ENCODE measurements at regions not wholly inside any gene's neighbourhood (a gene's known extent, or its start where the extent isn't known, plus 50 kb on each side); places are given as distances from the start of the nearest gene placed in this dataset.
"Not testable (repeated sequence)": the region's sequence is repeated elsewhere in the genome, so short reads cannot be mapped to it uniquely, and the experiment has no call there.

DNA sequence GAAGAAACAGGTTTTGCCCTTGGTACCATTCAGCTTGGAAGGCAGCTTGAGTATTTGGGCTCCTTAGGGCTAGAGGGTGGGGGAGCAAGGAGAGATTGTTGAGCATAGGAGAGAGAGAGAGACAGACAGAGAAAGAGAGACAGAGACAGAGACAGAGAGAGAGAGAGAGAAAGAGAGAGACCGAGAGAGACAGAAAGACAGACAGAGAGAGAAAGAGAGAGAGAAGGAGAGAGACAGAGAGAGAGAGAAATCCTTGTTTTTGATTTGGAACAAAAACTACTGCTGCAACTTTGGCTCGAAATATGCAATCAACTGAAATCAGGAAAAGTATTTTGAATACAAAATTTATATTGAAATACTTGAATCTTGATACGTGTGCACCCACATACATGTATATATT, 85.8 kb upstream of the ZNF536 start:
- DNase-seq (ENCODE audit: extremely low read depth, low read depth), result no peak
- TF ChIP-seq, protein P1, sequence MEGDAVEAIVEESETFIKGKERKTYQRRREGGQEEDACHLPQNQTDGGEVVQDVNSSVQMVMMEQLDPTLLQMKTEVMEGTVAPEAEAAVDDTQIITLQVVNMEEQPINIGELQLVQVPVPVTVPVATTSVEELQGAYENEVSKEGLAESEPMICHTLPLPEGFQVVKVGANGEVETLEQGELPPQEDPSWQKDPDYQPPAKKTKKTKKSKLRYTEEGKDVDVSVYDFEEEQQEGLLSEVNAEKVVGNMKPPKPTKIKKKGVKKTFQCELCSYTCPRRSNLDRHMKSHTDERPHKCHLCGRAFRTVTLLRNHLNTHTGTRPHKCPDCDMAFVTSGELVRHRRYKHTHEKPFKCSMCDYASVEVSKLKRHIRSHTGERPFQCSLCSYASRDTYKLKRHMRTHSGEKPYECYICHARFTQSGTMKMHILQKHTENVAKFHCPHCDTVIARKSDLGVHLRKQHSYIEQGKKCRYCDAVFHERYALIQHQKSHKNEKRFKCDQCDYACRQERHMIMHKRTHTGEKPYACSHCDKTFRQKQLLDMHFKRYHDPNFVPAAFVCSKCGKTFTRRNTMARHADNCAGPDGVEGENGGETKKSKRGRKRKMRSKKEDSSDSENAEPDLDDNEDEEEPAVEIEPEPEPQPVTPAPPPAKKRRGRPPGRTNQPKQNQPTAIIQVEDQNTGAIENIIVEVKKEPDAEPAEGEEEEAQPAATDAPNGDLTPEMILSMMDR (IDR thresholded peaks at IDR 0.05; ENCODE audit: low read depth, low read length), result no peak

DNA sequence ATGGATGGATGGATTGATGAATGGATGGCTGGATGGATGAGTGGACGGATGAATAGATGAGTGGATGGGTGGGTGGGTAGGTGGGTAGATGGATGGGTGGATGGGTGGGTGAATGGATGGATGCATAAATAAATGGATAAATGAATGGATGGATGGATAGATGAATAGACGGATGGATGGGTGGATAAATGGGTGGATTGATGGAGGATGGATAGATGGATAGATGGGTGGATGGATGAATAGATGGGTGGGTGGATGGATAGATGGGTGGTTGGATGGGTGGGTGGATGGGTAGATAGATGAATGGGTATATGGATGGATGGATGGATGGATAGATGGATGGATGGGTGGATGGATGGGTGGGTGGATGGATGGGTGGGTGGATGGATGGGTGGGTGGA, 84.9 kb upstream of the ZNF536 start:
- DNase-seq (ENCODE audit: extremely low read depth, low read depth), result no peak
- TF ChIP-seq, protein P1 (IDR thresholded peaks at IDR 0.05; ENCODE audit: low read depth, low read length), result no peak

DNA sequence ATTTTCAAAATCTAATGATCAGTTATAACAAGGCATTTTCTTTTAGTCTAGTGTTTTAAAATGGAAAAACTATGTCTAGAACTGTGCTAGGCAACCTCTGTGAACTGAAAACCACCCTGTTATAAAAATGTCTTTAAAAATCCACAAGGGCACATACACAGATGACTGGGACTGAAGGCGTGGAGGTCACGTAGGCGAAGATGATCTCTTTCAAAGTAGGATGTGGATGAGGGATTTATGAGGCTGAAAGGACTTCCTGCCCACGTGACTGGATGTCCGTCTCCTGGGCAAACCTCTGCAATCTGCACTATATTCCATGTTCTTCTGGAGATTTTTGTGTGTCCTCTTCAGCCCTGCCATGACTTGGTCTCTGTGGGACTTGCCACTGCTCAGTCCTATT, 84.2 kb upstream of the ZNF536 start:
- TF ChIP-seq, protein P1 (IDR thresholded peaks at IDR 0.05; ENCODE audit: low read depth, low read length), result no peak
- DNase-seq (ENCODE audit: extremely low read depth, low read depth), result no peak

DNA sequence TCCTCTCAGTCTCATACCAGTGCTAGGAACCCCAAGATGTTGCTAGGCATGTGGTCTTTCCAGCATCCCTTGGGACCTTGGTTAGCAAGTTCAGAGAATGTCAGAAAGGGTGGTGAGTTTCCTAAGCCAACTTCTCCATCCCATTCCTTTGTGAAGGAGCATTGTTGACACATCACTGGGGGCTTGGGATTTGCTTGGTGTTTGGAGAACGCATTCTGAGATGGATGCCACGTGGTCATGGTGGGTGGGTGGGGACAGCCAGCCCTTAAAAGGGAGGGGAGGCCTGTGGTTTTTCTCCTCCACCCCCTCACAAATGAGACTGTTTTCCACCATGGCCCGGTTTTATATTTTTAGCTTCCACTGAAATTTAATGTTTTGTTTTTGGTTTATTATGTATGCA, 83.3 kb upstream of the ZNF536 start:
- no peak for DNase-seq (ENCODE audit: extremely low read depth, low read depth)

DNA sequence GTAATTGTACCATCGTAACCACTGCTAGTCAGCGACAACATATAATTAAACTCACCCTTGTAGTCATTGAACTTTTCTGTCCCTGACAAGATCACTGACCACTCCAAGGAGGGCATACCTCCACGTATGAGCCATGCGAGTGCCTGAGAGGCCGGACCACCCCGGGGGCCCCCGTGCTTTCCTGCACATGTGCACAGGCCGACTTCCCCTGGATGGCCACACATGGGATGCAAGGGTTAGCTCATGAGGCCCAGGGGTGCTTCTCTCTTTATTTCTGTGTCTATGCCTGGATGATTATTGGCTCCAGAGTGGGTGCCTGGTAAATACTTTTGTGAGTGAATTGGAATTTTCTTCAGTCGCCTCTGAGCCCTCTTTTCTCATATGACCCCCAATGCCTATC, 82.8 kb upstream of the ZNF536 start:
- no peak for DNase-seq (ENCODE audit: extremely low read depth, low read depth)
- TF ChIP-seq, protein P1 (IDR thresholded peaks at IDR 0.05; ENCODE audit: low read depth, low read length), result no peak

More for the DNA sequence above, 83.3 kb upstream of the ZNF536 start:
- TF ChIP-seq, protein P1 (IDR thresholded peaks at IDR 0.05; ENCODE audit: low read depth, low read length), result no peak

GRCh38 chr19:30290805-30291204, 81.4 kb upstream of the ZNF536 start:
- DNase-seq (ENCODE audit: extremely low read depth, low read depth), result not testable (repeated sequence)

- TF ChIP-seq, protein P1 (IDR thresholded peaks at IDR 0.05; ENCODE audit: low read depth, low read length), result no peak
- no peak for DNase-seq (ENCODE audit: extremely low read depth, low read depth)
Observed at GRCh38 chr19:30293051-30293785, 79.0 kb upstream of the ZNF536 start.

DNA sequence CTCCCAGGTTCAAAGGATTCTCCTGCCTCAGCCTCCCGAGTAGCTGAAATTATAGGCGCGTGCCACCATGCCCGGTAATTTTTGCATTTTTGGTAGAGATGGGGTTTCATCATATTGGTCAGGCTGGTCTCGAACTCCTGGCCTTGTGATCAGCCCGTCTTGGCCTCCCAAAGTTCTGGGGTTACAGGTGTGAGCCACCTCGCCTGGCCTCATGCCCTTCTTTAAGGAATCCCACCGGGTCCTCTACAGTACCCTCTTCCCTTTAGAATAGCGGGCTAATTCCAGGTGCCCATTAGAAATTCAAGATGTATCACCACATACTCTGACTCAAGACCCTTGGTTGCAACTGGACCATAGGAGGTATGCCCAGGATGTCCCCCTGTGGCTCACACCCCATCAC, 74.2 kb upstream of the ZNF536 start:
- TF ChIP-seq, protein P1 (IDR thresholded peaks at IDR 0.05; ENCODE audit: low read depth, low read length), result no peak
- no peak for DNase-seq (ENCODE audit: extremely low read depth, low read depth)

Measured in AG09319 (cell line).